Progenitor cell of endocrine pancreas (in vitro differentiated cells): ENCODE measurements at regions not wholly inside any gene's neighbourhood (a gene's known extent, or its start where the extent isn't known, plus 50 kb on each side); places are given as distances from the start of the nearest gene placed in this dataset.

ENCODE experiments used
- DNase-seq: peaks from one replicate; pipeline ENCODE4 v3.0.0; 2021; ENCODE audit warnings: low spot score; ENCODE audit not compliant: unreplicated experiment
- H3K27ac Mint-ChIP-seq: 2 replicates; pipeline ENCODE4 v1.8.0; 2021; ENCODE audit warnings: mild to moderate bottlenecking, moderate library complexity, mixed read lengths
- H3K27me3 Mint-ChIP-seq: 2 replicates; pipeline ENCODE4 v1.8.0; 2021; ENCODE audit warnings: mixed read lengths
- H3K36me3 Mint-ChIP-seq: 2 replicates; pipeline ENCODE4 v1.8.0; 2022; ENCODE audit warnings: mixed read lengths; ENCODE audit not compliant: insufficient read depth
- H3K4me1 Mint-ChIP-seq: 2 replicates; pipeline ENCODE4 v1.8.0; 2021; ENCODE audit warnings: low read depth, mixed read lengths
- H3K4me3 Mint-ChIP-seq: 2 replicates; pipeline ENCODE4 v1.8.0; 2021; ENCODE audit warnings: low read depth, mild to moderate bottlenecking, moderate library complexity, mixed read lengths
- H3K9me3 Mint-ChIP-seq: 2 replicates; pipeline ENCODE4 v1.8.0; 2021; ENCODE audit warnings: low read depth, mixed read lengths
- CTCF ChIP-seq: fragments of 200-600 bp; sonication (generic); IDR thresholded peaks from one replicate; pipeline ENCODE4 v1.5.0; 2021; ENCODE audit warnings: antibody characterized with exemption, mild to moderate bottlenecking; ENCODE audit not compliant: unreplicated experiment

DNA sequence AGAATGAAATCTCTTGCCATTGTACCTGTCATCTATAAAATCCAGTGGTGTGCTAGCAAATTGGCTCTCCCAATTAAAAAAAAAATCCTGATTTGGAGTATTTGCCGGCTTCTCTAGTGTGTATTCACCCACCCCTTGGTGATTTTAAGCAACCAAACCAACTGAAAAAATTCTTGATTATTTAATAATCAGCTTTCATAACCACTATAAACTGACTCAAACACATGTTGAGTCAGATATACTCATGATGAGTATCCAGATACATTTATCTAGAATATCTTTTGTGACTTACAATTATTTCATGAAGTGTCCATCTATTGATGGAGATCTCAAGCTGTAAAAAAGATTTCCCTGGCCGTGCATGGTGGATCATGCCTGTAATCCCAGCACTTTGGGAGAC, 205.4 kb downstream of the RASSF9 start:
- no peaks in the 10 kb centered on the region for H3K36me3 Mint-ChIP-seq
- H3K27me3 Mint-ChIP-seq, result no peaks in the 10 kb centered on the region
- no peak overlapping the region for H3K27ac Mint-ChIP-seq
- H3K4me3 Mint-ChIP-seq, result no peak overlapping the region
- no peaks in the 10 kb centered on the region for H3K4me1 Mint-ChIP-seq
- no peak for DNase-seq
- H3K9me3 Mint-ChIP-seq, result no peaks in the 10 kb centered on the region
- no peak for TF ChIP-seq CTCF

DNA sequence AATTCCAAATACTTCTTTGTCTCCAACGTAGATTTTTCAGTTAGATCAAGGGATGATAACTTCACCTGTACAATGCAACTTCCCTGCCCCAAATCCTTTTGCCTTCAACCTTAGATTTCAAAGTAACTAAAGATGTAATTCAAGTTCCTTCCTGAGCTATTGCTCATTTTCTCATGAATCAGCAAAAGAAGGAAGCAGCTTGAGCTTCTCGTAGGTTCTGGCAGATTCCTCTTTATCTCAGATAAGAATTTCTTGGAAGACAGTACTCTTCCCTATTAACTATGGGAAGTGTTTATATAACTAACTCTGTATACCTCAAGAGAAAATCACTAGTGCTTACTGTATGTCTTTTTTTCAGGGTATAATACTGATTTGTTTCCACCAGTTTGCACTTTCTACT, 203.8 kb downstream of the RASSF9 start:
- no peaks in the 10 kb centered on the region for H3K9me3 Mint-ChIP-seq
- H3K4me1 Mint-ChIP-seq, result no peaks in the 10 kb centered on the region
- no peak for DNase-seq
- no peak overlapping the region for H3K27ac Mint-ChIP-seq
- no peaks in the 10 kb centered on the region for H3K27me3 Mint-ChIP-seq
- no peak for TF ChIP-seq CTCF
- no peak overlapping the region for H3K4me3 Mint-ChIP-seq
- H3K36me3 Mint-ChIP-seq, result no peaks in the 10 kb centered on the region

DNA sequence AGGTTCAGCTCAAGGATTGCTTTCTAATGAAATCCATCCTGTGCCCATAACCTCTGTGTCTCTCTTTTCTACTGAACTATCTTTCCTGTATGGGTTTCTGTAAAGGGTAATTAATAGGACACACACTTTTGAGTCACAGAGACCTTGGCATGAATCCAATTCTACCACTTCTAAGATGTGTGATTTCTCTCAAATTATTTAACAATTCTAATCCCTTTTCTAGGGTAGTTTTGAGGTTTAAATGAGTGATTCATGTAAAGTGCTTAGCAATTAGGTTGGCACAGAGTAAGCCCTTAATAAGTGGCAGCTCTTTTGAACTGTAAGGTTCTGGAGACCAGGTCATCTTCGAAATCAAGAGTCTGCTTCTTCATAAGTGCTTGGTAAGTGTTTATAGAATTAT, 202.7 kb downstream of the RASSF9 start:
- no peaks in the 10 kb centered on the region for H3K27me3 Mint-ChIP-seq
- no peaks in the 10 kb centered on the region for H3K9me3 Mint-ChIP-seq
- no peak overlapping the region for H3K27ac Mint-ChIP-seq
- TF ChIP-seq CTCF, result no peak
- H3K36me3 Mint-ChIP-seq, result no peaks in the 10 kb centered on the region
- no peak for DNase-seq
- no peaks in the 10 kb centered on the region for H3K4me1 Mint-ChIP-seq
- H3K4me3 Mint-ChIP-seq, result no peak overlapping the region

DNA sequence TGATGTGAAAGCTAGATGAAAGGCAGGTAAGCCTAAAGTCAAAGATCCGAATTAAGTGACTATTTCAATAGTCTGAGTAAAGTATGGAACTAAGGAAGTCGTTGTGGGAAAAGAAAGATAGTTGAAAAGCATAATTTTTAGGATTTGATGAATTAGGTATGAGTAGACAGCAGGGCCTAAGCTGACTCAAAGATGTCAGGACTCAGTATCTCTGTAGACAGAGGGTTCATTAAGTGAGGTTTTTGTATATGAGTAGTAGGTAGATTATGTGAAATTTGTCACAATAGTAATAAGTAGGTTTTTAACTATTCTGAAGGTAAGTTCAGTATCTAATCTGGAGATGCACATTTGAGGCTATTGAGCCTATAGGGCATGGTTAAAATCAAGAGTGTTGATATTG, 196.4 kb downstream of the RASSF9 start:
- DNase-seq, result no peak
- Mint-ChIP-seq H3K4me1 (no peaks in the 10 kb centered on the region), H3K4me3 (no peak overlapping the region), H3K9me3 (no peaks in the 10 kb centered on the region), H3K27me3 (no peaks in the 10 kb centered on the region), H3K36me3 (no peaks in the 10 kb centered on the region), H3K27ac (no peak overlapping the region)
- TF ChIP-seq CTCF, result no peak

DNA sequence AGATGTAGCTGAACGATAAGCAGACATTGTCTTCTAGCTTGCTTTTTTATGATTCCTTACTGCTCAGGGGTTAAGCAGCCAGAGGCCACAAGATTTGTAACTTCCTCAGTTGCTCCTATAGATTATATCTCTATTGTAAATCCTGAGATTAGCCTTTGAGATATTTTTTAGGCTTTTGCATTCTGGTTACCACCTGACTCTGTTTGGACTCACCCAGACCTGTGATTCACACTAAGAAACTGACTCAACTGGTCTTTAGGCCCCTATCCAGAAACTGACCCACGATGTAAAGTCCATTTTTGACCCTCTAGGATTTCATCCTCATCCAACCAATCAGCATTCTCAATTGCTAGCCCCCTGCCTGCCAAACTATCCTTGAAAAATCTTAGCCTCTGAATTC, 194.4 kb downstream of the RASSF9 start:
- Mint-ChIP-seq H3K36me3 (no peaks in the 10 kb centered on the region), H3K4me3 (no peak overlapping the region), H3K4me1 (no peaks in the 10 kb centered on the region), H3K9me3 (no peaks in the 10 kb centered on the region), H3K27ac (no peak overlapping the region), H3K27me3 (no peaks in the 10 kb centered on the region)
- no peak for TF ChIP-seq CTCF
- DNase-seq, result no peak
